ENCODE measurements at regions not wholly inside any gene's neighbourhood (a gene's known extent, or its start where the extent isn't known, plus 50 kb on each side); places are given as distances from the start of the nearest gene placed in this dataset.

DNA sequence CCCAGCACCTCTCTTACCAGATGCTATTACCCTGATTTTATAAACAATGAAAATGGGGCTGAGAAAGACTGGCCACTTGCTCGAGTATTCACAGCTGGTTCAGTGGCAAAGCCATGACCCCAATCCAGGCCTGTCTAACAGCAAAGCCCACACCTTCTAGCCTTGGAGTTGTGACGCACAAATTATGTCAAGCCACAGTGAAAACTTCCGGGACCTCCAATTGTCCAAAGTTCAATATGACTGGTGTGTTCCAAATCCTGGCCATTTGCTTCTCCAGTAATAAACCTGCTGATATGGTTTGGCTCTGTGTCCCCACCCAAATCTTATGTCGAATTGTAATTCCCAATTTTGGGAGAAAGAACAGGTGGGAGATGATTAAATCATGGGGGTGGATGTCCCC lies 64.7 kb upstream of the RIOK3 start:
- no peak for DNase-seq

DNA sequence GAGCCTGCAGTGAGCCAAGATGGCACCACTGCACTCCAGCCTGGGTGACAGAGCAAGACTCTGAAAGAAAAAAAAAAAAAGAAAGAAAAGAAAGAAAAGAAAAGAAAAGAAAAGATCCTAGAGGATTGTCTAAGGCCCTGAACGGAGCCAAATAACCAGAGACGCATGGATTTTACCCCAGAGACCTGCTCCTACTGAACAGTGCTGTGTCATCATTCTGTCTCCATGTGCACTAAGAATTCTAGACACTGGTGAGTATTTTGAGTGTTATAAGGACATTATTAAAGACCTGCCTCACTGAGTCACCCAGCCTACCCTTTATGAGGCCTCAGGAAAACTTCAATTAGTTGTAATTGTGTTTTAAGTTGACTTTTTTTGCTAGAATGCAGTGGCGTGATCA lies 61.9 kb upstream of the RIOK3 start:
- no peak for DNase-seq

DNA sequence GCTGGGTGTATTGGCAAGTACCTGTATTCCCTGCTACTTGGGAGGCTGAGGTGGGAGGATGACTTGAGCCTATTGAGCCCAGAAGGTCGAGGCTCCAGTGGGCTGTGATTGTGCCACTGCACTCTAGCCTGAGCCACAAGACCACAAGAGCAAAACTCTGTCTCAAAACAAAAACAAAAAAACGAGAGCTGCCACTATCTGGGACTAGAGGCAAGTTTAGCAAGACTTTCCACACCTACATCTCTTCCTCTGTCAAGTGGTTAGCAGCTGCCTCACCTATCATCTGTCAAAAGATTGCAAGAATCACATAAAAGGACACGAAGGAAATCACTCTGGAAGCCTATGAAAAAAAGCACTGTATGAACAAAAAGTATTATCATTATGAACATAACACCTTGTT lies 55.2 kb upstream of the RIOK3 start:
- DNase-seq, result no peak

DNA sequence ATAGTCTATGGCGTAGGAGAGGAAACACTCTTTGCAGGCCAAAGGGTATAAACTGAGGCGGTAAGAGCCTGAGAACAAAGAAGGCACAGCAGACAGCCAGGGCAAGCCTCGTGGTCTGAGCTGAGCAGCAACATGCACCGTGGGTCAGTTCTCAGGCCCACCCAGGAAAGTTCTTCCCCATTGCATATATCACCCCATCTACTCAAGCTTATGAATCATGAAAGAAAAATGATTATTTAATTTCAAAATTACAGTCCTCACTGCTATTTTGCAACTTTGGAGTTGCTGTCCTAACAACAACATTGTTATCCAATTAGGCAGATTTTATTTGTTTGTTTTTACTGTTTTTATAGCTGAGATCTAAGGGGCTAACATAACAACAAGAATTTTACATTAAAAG lies 54.7 kb upstream of the RIOK3 start:
- no peak for DNase-seq

DNA sequence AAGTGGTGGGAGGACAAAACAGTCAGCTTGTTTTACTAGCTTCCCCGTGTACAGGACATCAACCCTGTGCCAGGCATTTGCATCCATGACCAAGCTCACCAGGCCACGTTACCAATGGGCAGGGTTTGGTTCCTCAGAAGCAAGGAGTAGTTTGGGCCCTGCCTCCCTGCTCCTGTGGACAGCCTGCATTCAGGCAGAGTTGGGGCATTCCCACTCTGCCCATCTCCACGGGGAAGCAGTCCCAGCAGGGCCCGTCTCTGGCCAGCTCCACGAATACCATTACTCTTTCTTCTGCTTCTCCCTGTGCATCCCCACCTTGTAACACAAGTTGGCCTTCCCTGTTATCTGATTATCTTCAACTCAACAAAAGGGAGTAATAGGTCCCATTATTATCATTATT lies 54.0 kb upstream of the RIOK3 start:
- no peak for DNase-seq

DNA sequence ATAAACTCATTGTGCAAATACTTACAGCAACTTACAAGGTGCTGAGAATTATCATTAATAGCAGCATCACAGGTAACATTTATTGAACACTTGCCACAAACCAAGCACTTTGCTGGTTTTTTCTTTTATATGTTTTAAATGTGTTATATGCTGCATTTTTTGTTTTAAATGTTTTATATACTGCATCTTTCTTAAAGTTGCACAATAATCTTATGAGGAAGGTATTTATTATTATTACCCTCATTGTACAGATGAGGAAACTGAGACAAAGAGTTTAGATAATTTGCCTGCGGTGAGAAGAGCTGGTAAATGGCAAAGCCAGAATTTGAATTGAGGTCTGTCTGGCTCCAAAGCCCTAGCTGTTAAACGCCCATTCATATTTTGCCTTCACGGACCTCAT lies 52.2 kb upstream of the RIOK3 start:
- DNase-seq, result no peak

DNA sequence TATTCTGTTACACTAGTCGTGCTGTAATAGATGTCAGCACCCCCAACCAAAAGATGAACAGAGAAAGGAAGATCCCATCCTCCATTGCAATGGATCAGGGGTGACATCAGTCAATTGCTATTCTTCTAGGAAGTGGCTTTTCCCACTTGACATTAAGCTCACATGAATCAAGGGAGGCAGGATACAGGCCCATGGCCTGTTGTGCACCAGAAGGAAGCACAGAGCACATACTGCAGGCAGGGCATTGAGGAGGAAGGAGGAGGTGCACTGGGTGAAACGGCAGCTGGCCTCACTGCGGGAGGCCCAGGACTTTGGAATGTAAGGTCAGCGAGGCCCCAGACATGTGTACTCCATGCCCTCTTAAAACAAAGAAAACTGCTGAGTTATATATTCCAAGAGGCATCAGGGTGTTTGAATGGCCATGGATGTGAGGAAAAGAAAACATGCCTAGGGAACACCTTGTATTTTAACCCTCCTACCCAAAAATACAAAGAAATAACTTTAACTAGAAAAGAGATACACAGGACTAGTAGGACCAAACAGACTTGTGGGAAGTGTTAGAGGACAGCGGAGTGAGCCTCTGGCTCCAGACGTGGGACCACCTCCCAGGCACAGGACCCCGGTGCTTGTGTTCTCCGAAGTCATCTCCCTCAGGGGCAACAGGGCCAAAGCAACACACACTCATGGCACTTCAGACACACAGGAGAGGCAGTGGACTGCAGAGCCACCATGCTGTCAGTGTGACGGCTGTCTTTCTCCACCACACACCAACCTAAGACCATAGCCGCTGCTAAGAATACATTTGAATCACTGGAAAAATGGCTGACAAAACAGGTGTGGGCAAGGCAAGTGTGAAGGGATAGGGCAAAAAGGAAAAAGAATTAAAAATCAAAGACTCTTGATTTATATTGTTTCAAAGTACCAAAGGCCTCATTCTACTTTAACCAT lies 51.4 kb upstream of the RIOK3 start:
- no peak for DNase-seq

Data from NCI-H1092 treated with DMSO at 0.1 percent for 48 hours (cell line).